NCI-H1417 (cell line): ENCODE measurements at regions not wholly inside any gene's neighbourhood (a gene's known extent, or its start where the extent isn't known, plus 50 kb on each side); places are given as distances from the start of the nearest gene placed in this dataset.

Experiments used
- DNase-seq, 3 experiments: peaks; one replicate each; lab custom pipeline; 2025; lab: John Stamatoyannopoulos, UW

DNA sequence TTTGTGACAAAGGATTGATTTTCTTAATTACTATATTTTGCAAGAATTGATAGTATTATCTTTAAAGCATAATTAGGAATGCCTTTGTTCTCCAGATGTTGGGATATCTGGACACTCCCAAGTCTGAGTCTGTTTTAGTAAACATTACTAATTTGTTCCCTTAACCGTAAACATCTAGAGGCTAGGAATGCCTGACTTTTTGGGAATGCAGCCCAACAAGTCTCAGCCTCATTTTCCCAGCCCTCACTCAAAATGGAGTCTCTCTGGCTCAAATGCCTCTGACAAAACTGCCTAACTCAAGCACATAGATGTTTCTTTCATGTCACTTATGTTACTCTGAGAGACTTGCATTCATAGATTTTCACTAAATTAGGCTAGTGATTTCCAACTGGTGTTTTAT lies 297.0 kb upstream of the CLNK start:
- DNase-seq, result no peak

DNA sequence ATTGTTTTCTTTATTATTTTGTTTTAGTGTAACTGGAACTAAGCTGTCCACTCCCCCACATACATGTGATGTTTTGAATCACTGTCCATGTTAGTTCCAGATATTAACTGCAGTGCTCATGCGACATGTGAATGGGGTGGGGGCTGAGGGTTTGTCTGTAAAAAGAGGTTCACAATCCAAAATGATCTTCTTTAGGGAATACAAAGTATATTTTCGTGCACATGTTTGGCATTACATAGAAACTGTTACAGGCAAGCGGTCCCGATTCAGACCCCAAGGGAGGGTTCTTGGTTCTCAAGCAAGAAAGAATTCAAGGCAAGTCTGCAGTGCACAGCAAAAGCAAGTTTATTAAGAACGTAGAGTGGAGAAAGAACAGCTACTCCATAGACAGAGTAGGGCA lies 296.5 kb upstream of the CLNK start:
- no peak for DNase-seq

DNA sequence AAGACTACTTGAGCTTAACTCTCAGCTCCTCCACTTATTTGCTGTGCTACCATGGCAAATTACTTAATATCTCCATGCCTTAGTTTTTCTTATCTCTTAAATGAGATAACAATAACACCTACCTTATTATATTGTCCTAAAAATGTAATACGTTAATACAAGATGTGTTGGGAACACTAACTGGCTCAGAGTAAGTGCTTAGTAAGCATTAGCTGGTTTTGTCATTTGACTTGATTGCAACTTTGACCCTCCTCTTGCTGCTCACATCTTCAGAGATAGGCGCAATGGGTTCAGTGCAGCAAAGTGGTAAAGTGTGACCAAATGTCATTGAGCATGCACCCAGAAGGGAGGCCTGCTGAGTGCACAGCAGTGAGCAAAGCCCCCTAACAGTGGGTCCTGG lies 294.5 kb upstream of the CLNK start:
- no peak for DNase-seq

DNA sequence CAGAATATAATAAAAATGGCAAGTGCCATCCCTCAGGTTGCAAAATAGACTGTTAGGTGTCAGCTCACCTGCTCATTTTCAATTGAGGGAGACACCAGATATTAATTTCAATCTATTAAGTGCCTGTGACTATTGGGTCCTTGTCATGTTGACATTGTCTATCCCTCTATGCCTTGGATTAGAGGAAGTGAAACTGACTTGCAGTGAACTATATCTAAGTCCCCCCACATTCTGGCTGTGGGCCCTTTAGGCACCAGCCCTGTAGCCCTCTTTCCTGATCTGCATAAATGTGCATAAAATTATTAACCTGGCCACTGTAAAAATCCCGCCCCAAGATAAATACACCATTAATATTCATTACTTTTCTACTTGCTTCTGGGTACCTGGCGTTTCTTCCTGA lies 293.0 kb upstream of the CLNK start:
- no peak for DNase-seq

DNA sequence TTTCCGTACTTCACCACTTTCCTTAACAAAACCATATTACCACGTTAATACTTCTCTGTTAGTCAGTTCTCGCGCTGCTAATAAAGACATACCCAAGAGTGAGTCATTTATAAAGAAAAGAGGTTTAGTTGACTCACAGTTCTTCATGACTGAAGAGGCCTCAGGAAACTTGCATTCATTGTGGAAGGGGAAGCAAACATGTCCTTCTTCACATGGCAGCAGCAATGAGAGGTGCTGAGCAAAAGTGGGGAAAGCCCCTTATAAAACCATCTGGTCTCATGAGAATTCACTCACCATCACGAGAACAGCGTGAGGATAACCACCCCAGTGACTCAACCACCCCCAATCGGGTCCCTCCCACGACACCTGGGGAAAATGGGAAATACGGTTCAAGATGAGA lies 289.8 kb upstream of the CLNK start:
- no peak for DNase-seq

DNA sequence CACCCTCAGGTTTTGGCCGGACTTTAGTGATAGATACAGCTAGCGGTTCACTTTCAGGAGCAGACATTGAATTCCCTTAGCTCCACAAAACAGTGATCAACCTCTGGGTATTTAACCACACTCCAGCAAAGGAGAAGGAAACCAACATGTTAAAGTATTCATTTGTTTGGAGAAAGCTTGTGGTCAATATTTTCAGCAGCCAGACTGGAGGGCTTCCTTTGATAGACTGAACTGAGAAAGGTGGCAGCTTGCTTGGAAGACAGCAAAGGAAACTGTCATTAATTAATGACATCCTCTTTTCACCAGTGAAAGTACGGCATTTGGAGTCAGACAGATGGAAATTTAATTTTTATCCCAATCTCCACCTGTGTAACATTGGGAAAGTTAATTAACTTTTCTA lies 289.1 kb upstream of the CLNK start:
- no peak for DNase-seq

DNA sequence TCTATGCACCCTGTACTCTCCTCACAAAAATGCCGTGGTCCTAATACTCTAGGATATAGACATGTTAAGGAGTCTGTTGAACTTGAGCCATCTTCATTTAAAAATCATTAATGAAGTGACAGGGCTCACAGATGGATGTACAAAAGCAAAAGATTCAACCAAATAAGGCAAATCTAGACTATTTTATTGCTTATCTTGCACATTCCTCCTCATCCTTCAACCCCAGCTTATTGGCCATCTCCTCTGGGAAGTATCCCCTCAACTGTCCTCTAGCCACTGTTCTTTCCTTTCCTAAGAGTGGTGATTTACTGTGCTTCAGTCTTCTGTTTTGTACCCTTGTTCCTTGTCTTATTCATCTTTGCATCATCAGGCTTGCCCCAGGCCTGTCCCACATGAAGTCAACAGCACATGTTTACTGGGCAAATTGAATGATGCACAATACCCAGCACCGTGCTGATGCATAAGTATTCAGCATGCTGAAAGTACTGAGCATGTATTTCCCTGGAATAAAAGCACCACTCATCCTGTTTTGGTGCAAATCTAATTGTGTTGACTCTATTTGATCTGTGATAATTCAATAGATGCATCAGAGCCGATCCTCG lies 287.3 kb upstream of the CLNK start:
- DNase-seq, result no peak

DNA sequence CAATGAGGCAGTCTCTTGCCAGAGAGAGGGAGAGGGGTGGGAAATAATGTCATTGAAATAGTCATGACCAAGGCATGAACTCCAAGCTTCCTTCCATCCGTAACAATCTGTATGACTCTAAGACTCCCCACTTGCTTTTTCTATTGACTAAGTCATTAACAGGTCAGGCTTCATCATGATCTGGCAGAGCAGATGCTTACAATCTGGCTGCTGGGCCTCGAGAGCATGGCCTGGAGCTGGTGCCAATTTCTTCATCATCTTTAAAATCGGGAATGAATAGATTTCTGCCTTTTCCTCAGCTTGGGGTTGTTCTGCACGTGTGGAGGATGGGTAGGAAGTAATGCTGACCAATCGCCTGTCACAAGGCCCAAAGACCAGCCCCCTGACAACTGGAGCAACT lies 280.6 kb upstream of the CLNK start:
- DNase-seq, result peak in 1 of 3 experiments; percentile 7

DNA sequence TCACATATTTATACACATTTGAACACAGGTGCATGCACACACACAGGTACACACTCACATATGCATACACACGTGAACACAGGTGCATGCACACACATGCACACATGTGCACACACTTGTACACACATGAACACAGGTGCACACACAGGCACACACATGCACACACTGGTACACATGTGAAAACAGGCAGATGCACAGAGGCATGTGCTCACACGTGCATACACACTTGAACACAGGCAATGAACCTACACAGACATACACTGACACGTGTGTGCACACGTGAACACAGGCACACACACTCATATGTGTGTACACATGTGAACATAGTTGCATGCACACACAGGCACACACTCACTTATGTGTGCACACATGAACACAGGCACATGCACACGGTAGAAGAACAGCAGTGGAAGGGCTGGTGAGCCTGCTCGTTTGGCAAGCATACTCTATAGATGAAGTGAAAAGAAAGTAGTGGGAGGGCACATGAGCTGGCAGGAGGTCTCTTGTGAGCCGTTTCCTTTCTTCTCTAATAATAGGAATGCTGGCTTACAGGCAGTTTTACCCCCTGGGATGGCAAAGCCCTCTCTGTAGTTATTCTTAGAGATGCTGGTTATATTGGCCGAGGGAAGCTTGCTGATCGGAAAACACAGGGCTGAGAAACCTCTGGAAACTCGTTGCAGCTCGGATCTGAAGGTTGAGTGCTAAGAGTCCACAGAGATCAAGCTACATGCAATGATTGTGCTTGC lies 279.6 kb upstream of the CLNK start:
- peak in 1 of 3 experiments; percentile 38 for DNase-seq

DNA sequence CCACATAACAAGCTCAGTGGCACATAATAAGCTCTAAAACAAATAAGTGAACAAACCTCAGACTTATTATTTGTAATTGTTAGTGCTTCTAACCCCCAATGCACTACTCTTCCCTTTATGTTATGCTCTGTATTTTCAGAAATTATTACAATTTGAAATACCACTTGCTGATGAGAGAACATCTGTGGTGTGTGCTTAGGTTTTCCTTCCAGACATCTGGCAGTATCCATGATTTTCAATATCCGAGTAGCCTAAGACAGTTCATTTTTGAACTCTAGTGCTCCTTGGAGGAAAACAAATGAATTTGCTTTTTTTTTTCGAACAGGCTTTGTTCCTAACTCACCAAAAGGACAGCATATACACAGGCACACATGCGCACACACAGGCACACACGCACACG lies 278.7 kb upstream of the CLNK start:
- DNase-seq, result no peak

DNA sequence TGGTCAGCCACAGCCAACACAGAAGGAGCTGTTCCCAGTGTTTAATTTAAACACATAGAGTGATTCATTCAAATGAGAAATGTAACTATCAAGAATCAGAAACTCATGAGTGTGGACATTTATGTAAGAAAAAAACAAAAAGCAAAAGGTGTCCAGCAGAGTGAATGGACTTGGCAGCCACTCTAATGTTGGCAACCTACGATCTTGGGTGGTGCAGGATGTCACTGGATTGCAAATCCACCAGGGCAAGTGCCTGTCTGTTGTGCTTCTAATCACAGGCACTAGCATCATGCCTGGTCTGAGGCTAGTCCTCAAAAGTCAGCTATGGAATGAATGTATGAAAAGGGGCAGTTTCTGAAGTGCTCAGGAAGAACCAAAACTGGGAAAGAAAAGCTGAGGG lies 277.7 kb upstream of the CLNK start:
- no peak for DNase-seq

DNA sequence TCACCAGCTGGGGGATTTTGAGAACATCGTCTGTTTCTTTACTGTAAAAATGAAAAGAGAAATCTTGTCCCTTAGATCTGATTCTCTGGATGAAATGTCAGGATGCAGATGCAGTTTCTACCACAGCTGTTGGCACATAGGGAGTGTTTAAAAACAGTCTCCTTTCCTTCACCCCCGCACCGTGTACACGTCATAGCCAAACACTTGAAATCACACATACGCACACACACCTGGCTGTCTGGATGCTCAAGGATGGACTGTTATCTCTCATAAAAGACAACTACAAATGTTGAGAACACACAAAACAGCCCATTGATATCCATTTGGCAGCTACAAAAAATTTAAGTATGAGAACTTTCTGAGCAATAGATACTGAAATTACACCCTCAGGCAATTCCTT lies 275.8 kb upstream of the CLNK start:
- DNase-seq, result peak; percentile 14 to 66 (median 15)

DNA sequence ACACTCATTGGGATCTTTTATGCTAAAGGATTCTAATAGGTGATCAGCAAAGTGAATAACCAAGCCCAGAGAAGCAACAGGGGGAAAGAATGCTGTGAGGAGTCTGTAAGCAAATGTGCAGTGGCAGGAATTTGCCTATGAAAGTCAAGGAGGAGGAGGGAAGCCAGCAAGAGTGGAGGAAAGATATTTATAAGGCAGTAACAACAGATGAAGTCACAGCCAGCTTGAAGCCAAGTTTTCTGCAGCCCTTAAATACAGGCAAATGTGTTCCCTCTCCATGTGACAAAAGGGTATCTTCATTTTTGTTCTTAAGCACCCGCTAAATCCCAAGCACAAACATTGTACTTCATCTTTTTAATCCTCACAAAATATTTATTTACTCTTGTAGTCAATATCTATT lies 275.0 kb upstream of the CLNK start:
- peak in 1 of 3 experiments; percentile 6 for DNase-seq

DNA sequence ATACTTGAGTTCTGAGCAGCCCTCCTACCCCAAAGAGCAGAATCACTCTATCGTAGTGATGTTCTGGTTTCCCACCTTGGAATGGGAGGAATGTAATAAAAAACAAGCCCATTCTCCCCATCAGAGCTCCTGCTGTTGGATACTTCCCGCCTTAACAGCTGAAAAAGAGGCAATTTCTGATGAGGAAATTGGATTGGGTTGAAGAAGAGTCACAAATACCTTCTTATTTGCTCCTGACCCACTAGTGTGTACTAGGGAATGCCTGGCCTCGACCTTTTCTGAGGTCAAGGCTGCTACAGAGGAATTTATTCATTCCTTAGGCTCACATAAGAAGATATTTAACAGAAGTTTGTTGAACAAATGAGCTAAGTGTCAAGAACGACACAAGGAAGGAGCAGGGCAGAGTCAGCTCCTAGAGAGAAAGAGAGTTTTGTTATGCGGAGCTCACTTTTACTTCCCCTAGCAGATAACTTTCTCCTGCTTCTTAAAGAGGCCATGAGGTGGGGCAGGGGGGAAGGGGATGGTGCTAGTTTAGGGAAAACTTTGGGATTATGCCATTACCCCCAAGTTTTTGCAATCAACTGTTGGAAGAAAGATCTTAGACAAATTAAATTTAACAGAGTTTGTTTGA lies 273.8 kb upstream of the CLNK start:
- DNase-seq, result no peak

DNA sequence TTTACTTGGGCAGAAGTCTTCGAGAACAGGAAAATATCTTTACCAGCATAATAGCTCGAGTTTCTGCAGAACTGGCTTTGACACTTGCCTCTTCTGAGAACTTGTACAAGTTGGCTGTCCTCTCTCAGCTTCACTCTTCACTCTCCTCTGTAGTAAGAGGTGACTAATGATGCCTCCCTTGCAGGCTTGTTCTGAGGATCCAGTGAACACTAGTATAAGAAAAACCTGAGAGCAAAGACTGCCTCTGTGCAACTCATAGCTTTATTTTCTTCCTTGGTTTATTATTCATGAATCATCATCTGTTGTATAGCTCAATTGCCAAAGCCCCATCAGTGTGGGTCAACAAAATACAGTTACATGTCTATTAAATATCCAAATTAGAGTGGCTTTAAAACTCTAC lies 266.7 kb upstream of the CLNK start:
- no peak for DNase-seq

DNA sequence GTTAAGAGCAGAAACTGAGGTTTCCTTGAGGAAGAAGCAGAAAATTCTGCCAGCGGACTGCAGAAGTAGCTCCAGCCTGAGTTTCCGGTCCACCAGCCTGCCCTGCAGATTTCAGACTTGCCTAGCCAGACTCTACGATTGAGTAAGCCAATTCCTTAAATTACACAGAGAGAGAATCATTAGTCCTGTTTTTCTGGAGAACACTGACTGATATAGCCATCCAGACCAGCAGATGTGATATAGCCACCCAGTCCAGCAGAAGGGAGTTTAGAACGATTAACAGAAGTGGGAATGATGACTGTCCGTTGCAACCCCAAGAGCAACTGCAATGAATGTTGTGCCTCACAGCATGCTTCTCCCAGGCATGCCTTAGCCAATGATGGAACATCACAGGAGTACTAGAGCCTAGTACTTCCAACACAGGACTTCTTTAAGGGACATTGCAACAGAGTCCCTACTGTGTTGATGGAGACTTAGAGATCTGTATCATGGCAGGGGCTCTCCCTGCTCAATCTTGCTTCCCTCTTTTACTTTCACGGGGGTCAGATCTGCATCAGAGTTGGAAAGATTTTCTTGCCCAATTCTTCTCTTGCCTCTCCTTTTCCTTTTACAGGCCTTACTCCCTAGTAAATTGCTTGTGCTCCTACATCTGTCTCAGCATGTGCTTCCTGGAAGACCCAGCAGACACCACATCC lies 264.6 kb upstream of the CLNK start:
- DNase-seq, result no peak

DNA sequence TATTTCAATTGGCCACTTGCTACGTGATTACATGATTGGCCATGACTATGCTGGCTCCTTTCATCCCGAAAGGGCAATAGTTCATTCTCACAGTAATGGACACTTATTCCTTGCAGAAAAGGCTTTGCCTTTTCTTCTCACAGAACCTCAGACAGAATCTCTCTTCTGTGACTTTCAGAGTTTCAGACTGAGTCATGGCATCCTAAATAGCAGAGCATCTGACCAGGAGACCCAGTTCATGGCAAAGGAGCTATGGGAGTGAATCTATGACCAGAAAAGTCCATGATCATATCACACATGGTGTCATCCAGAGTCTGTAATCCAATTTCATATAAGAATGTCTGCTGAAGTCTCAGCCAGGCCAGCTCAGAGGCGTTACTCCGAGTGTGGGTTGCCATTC lies 263.3 kb upstream of the CLNK start:
- DNase-seq, result no peak

DNA sequence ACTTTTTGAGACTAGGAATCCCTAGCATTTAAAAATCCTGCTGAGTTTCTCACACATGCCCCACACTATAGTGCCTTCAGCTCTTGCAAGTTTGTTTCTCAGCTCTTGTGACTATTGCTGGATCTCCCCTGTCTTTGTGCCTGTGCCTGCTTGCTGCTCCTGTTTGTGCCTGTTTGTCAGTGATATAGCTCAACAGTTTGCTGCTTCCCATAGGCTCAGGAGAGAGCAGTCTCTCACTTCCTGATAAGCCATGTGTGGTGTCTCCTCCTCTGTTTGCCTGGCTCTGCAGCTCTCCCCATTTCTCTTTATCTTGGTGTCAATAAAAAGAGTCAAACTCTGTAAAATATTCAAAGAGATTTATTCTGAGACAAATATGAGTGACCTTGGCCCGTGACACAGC lies 259.8 kb upstream of the CLNK start:
- no peak for DNase-seq

DNA sequence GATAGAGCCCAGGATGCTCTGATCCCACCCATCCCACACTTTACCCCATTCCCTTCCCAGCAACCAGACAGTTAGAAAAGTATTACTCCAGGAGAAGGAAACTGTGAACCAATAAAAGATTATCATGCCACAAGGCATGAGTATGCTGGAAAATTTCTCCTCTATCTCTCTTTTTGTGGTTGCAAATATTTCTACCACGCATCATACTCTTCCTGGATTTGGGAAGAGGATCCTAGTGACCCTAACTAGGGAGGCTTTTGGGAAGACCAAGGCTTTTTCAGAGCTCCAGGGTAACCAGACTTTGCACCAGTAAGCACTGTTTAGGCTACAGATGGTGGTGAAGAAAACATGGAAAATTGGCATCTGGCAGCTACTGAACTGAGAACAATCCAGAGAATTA lies 257.6 kb upstream of the CLNK start:
- DNase-seq, result no peak

DNA sequence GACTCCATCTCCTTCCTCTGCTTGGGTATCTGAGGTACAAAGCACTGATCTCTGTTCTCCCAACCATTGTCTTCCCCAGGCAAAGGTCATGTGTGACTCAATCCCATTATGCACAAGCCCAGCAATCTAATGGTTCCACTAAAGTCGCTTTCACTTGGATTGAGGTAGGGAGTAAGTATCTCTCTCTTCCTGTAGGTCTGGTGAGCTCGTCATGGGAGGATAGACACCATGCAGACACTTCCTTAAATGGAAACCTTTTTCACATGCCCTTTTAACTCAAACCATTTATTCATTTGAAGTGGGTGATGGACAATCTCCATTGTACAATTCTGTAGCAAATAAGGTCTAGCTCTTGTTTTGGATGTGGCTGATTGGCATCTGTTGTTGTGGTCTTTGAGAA lies 245.2 kb upstream of the CLNK start:
- no peak for DNase-seq

DNA sequence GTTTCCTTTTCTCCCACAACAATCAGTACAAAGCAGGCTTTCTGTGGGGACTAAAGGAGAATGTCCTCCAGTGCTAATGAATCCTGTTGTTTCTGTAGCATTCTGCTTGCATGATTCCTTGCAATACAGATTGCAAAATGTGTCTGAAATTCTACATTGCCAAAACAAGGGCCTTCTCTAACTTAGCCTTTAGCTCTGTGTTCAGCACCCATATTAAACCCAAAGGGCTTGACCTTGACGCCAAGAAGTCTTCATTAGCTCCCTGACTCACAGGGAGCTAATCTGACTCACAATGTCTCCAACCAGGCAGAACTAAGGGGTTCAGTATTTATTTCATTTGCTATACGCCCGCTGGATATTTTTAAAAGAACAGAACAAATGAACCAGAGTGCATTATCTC lies 241.4 kb upstream of the CLNK start:
- peak in 1 of 3 experiments; percentile 6 for DNase-seq

DNA sequence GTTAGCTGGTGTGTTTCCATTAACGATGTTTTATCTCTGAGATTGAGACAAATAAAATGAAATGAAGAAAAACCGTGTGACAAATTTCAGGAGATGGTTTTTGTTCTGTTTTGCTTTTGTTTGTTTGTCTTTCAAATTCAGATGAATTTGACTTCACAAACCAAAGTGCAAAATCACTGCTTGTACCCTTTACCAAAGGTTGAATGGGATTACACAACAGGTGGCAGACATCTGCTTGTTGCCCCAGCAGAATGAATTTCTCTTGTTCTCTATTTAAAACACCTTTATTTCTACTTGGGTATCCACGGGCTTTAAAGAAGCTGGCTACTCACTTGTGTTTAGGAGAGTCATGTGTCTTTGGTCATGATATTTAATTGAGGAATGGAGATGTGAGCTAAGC lies 239.7 kb upstream of the CLNK start:
- no peak for DNase-seq

DNA sequence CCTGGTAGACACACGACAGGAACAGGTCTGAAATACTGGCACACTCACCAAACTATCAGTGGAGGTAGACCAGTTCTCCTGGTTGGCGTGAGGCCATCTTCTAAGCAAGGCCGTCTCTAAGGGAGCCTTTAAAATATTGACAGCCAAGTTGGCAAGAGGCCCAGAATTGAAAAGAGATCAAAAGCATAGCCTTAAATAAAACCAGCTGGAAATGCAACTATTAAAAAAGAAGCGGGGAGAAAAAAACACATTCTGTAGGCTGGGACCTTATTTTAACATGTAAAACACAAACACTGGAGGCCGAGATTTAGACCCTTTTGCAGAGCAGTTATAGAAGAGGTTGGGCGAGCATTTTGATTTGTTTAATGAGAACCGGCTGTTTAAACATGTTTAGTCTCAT lies 233.0 kb upstream of the CLNK start:
- peak; percentile 62 to 92 (median 69) for DNase-seq
